ENCODE measurements at regions not wholly inside any gene's neighbourhood (a gene's known extent, or its start where the extent isn't known, plus 50 kb on each side); places are given as distances from the start of the nearest gene placed in this dataset.

- Histone ChIP-seq H3K27me3 (ENCODE audit: insufficient read depth, low read length, poor library complexity, severe bottlenecking) (no peaks in the 10 kb centered on the region), H3K36me3 (ENCODE audit: insufficient read depth, low read length) (no peaks in the 10 kb centered on the region), H3K27ac (ENCODE audit: low read depth, low read length) (no peak overlapping the region), H3K4me3 (ENCODE audit: low read length) (no peak overlapping the region), H3K9me3 (ENCODE audit: low read length) (no peaks in the 10 kb centered on the region), H3K4me1 (ENCODE audit: insufficient read depth, low read length) (no peaks in the 10 kb centered on the region)
- no peaks in the 10 kb centered on the region for H3K27me3 Mint-ChIP-seq
- no peaks in the 10 kb centered on the region for H3K4me1 Mint-ChIP-seq
- H3K36me3 Mint-ChIP-seq, result no peaks in the 10 kb centered on the region
- no peak overlapping the region for H3K4me3 Mint-ChIP-seq
- DNase-seq, result no peak
- POLR2A ChIA-PET, result no interaction called here
- no peak overlapping the region for H3K27ac Mint-ChIP-seq
- H3K9me3 Mint-ChIP-seq, result peaks cover 0 to 6% (median 2%) of the 10 kb centered on the region in 5 donors
- CTCF ChIA-PET, result no interaction called here
Measured at GRCh38 chrX:82029571-82030218, 827.8 kb downstream of the SH3BGRL start.

GRCh38 chrX:82031250-82031649 lies 829.3 kb downstream of the SH3BGRL start:
- Mint-ChIP-seq H3K4me3 (no peak overlapping the region), H3K36me3 (no peaks in the 10 kb centered on the region), H3K27ac (no peak overlapping the region), H3K9me3 (peaks cover 0 to 6% (median 2%) of the 10 kb centered on the region in 5 donors), H3K4me1 (no peaks in the 10 kb centered on the region), H3K27me3 (no peaks in the 10 kb centered on the region)
- Histone ChIP-seq H3K9me3 (ENCODE audit: low read length) (no peaks in the 10 kb centered on the region), H3K36me3 (ENCODE audit: insufficient read depth, low read length) (no peaks in the 10 kb centered on the region), H3K4me1 (ENCODE audit: insufficient read depth, low read length) (no peaks in the 10 kb centered on the region), H3K27me3 (ENCODE audit: insufficient read depth, low read length, poor library complexity, severe bottlenecking) (no peaks in the 10 kb centered on the region), H3K27ac (ENCODE audit: low read depth, low read length) (no peak overlapping the region), H3K4me3 (ENCODE audit: low read length) (no peak overlapping the region)
- POLR2A ChIA-PET, result no interaction called here
- CTCF ChIA-PET, result no interaction called here
- DNase-seq, result no peak

- Mint-ChIP-seq H3K9me3 (peaks cover 0 to 6% (median 3%) of the 10 kb centered on the region in 5 donors), H3K4me3 (no peak overlapping the region), H3K27me3 (peaks cover 0 to 2% of the 10 kb centered on the region in 2 donors), H3K4me1 (no peaks in the 10 kb centered on the region), H3K36me3 (no peaks in the 10 kb centered on the region), H3K27ac (no peak overlapping the region)
- ChIA-PET CTCF (no interaction called here), POLR2A (no interaction called here)
- Histone ChIP-seq H3K4me1 (ENCODE audit: insufficient read depth, low read length) (no peaks in the 10 kb centered on the region), H3K4me3 (ENCODE audit: low read length) (no peak overlapping the region), H3K9me3 (ENCODE audit: low read length) (no peaks in the 10 kb centered on the region), H3K27me3 (ENCODE audit: insufficient read depth, low read length, poor library complexity, severe bottlenecking) (no peaks in the 10 kb centered on the region), H3K36me3 (ENCODE audit: insufficient read depth, low read length) (no peaks in the 10 kb centered on the region), H3K27ac (ENCODE audit: low read depth, low read length) (no peak overlapping the region)
- DNase-seq, result no peak
Measured at GRCh38 chrX:82038793-82039192, 836.9 kb downstream of the SH3BGRL start.

DNA sequence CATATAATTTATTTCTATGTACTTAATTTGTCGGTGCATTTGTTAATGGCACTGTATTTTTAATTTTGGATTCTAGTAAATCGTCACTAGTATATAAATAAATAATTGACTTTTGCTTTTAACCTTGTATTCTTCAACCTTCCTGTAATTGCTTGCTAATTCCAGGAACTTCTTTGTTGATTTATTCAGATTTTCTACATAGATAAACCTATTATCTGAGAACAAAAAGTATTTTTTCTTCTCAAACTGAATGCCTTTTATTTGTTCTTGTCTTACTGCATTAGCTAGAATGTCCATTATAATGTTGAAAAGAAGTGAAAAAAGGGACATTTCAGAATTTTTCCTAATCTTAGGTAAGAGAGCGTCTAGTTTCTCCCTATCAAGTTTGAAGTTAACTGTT lies 839.1 kb downstream of the SH3BGRL start:
- peaks cover 0 to 6% (median 3%) of the 10 kb centered on the region in 5 donors for H3K9me3 Mint-ChIP-seq
- Histone ChIP-seq H3K27ac (ENCODE audit: low read depth, low read length) (no peak overlapping the region), H3K4me1 (ENCODE audit: insufficient read depth, low read length) (no peaks in the 10 kb centered on the region), H3K36me3 (ENCODE audit: insufficient read depth, low read length) (no peaks in the 10 kb centered on the region), H3K4me3 (ENCODE audit: low read length) (no peak overlapping the region), H3K9me3 (ENCODE audit: low read length) (no peaks in the 10 kb centered on the region), H3K27me3 (ENCODE audit: insufficient read depth, low read length, poor library complexity, severe bottlenecking) (no peaks in the 10 kb centered on the region)
- H3K36me3 Mint-ChIP-seq, result no peaks in the 10 kb centered on the region
- H3K4me3 Mint-ChIP-seq, result no peak overlapping the region
- H3K27ac Mint-ChIP-seq, result no peak overlapping the region
- ChIA-PET CTCF (no interaction called here), POLR2A (no interaction called here)
- DNase-seq, result no peak
- H3K4me1 Mint-ChIP-seq, result no peaks in the 10 kb centered on the region
- H3K27me3 Mint-ChIP-seq, result peaks cover 0 to 2% of the 10 kb centered on the region in 2 donors

GRCh38 chrX:82058728-82059127 lies 856.8 kb downstream of the SH3BGRL start:
- Histone ChIP-seq H3K36me3 (ENCODE audit: insufficient read depth, low read length) (no peaks in the 10 kb centered on the region), H3K9me3 (ENCODE audit: low read length) (no peaks in the 10 kb centered on the region), H3K27ac (ENCODE audit: low read depth, low read length) (no peak overlapping the region), H3K4me1 (ENCODE audit: insufficient read depth, low read length) (no peaks in the 10 kb centered on the region), H3K27me3 (ENCODE audit: insufficient read depth, low read length, poor library complexity, severe bottlenecking) (no peaks in the 10 kb centered on the region), H3K4me3 (ENCODE audit: low read length) (no peak overlapping the region)
- no peak overlapping the region for H3K27ac Mint-ChIP-seq
- H3K4me3 Mint-ChIP-seq, result no peak overlapping the region
- CTCF ChIA-PET, result no interaction called here
- H3K36me3 Mint-ChIP-seq, result no peaks in the 10 kb centered on the region
- no peaks in the 10 kb centered on the region for H3K4me1 Mint-ChIP-seq
- H3K27me3 Mint-ChIP-seq, result no peaks in the 10 kb centered on the region
- H3K9me3 Mint-ChIP-seq, result peaks cover 0 to 4% (median 0%) of the 10 kb centered on the region in 5 donors
- POLR2A ChIA-PET, result no interaction called here
- DNase-seq, result no peak

- H3K27me3 Mint-ChIP-seq, result peaks cover 0 to 2% of the 10 kb centered on the region in 2 donors
- POLR2A ChIA-PET, result no interaction called here
- CTCF ChIA-PET, result no interaction called here
Measured at GRCh38 chrX:82070948-82071347, 869.0 kb downstream of the SH3BGRL start.

GRCh38 chrX:82081027-82081426 lies 879.1 kb downstream of the SH3BGRL start:
- Histone ChIP-seq H3K9me3 (ENCODE audit: low read length) (no peaks in the 10 kb centered on the region), H3K36me3 (ENCODE audit: insufficient read depth, low read length) (no peaks in the 10 kb centered on the region), H3K4me3 (ENCODE audit: low read length) (no peak overlapping the region), H3K4me1 (ENCODE audit: insufficient read depth, low read length) (no peaks in the 10 kb centered on the region), H3K27me3 (ENCODE audit: insufficient read depth, low read length, poor library complexity, severe bottlenecking) (no peaks in the 10 kb centered on the region), H3K27ac (ENCODE audit: low read depth, low read length) (no peak overlapping the region)
- Mint-ChIP-seq H3K4me3 (no peak overlapping the region), H3K36me3 (peaks cover 0 to 5% (median 0%) of the 10 kb centered on the region in 3 donors), H3K27me3 (peaks cover 0 to 2% of the 10 kb centered on the region in 2 donors), H3K27ac (no peak overlapping the region), H3K9me3 (peaks cover 0 to 7% (median 3%) of the 10 kb centered on the region in 5 donors), H3K4me1 (no peaks in the 10 kb centered on the region)
- DNase-seq, result no peak
- POLR2A ChIA-PET, result no interaction called here
- CTCF ChIA-PET, result no interaction called here

More at GRCh38 chrX:82070948-82071347, 869.0 kb downstream of the SH3BGRL start:
- no peak overlapping the region for H3K27ac ChIP-seq (ENCODE audit: low read depth, low read length)
- Mint-ChIP-seq H3K9me3 (peaks cover 0 to 4% (median 0%) of the 10 kb centered on the region in 5 donors), H3K4me1 (no peaks in the 10 kb centered on the region), H3K4me3 (no peak overlapping the region), H3K36me3 (no peaks in the 10 kb centered on the region), H3K27ac (no peak overlapping the region)
- H3K27me3 ChIP-seq (ENCODE audit: insufficient read depth, low read length, poor library complexity, severe bottlenecking), result no peaks in the 10 kb centered on the region
- H3K4me1 ChIP-seq (ENCODE audit: insufficient read depth, low read length), result no peaks in the 10 kb centered on the region
- H3K36me3 ChIP-seq (ENCODE audit: insufficient read depth, low read length), result no peaks in the 10 kb centered on the region
- H3K4me3 ChIP-seq (ENCODE audit: low read length), result no peak overlapping the region
- H3K9me3 ChIP-seq (ENCODE audit: low read length), result no peaks in the 10 kb centered on the region
- no peak for DNase-seq

- CTCF ChIA-PET, result no interaction called here
- H3K4me1 Mint-ChIP-seq, result peaks cover 16 to 47% (median 17%) of the 10 kb centered on the region in 3 donors
- no peaks in the 10 kb centered on the region for H3K4me1 ChIP-seq (ENCODE audit: insufficient read depth, low read length)
- no peak for DNase-seq
- H3K27ac Mint-ChIP-seq, result peak overlapping the region in 2 of 8 donors; percentile 7 to 45
- H3K27me3 Mint-ChIP-seq, result peaks cover 0 to 3% of the 10 kb centered on the region in 2 donors
- POLR2A ChIA-PET, result no interaction called here
- no peak overlapping the region for H3K27ac ChIP-seq (ENCODE audit: low read depth, low read length)
- peaks cover 0 to 5% (median 0%) of the 10 kb centered on the region in 3 donors for H3K36me3 Mint-ChIP-seq
- H3K9me3 ChIP-seq (ENCODE audit: low read length), result no peaks in the 10 kb centered on the region
- H3K9me3 Mint-ChIP-seq, result peaks cover 0 to 7% (median 1%) of the 10 kb centered on the region in 5 donors
- no peaks in the 10 kb centered on the region for H3K27me3 ChIP-seq (ENCODE audit: insufficient read depth, low read length, poor library complexity, severe bottlenecking)
- H3K36me3 ChIP-seq (ENCODE audit: insufficient read depth, low read length), result no peaks in the 10 kb centered on the region
- no peak overlapping the region for H3K4me3 ChIP-seq (ENCODE audit: low read length)
- peak overlapping the region in 6 of 7 donors; percentile 18 to 62 (median 42) for H3K4me3 Mint-ChIP-seq
Measured at GRCh38 chrX:82087699-82088098, 885.8 kb downstream of the SH3BGRL start.
